Left ventricle myocardium inferior (tissue), 1 donor: ENCODE measurements at regions not wholly inside any gene's neighbourhood (a gene's known extent, or its start where the extent isn't known, plus 50 kb on each side); places are given as distances from the start of the nearest gene placed in this dataset.
"Not testable (repeated sequence)": the region's sequence is repeated elsewhere in the genome, so short reads cannot be mapped to it uniquely, and the experiment has no call there.

Experiments used
- DNase-seq: peaks from one replicate; pipeline ENCODE4 v3.0.0-alpha.2; 2020
- H3K27ac ChIP-seq: fragments of 200-600 bp; replicated peaks from 2 replicates; pipeline ENCODE4 v1.8.0; 2021
- H3K27me3 ChIP-seq: fragments of 200-600 bp; 2 replicates; pipeline ENCODE4 v1.8.0; 2021; ENCODE audit warnings: low read depth
- H3K36me3 ChIP-seq: fragments of 200-600 bp; 2 replicates; pipeline ENCODE4 v1.8.0; 2021
- H3K4me1 ChIP-seq: fragments of 200-600 bp; 2 replicates; pipeline ENCODE4 v1.8.0; 2021
- H3K4me3 ChIP-seq: fragments of 200-600 bp; 2 replicates; pipeline ENCODE4 v1.8.0; 2021; ENCODE audit warnings: mild to moderate bottlenecking, moderate library complexity
- H3K9me3 ChIP-seq: fragments of 200-600 bp; replicated peaks from 2 replicates; pipeline ENCODE4 v1.8.0; 2021
- CTCF ChIP-seq: fragments of 200-600 bp; IDR thresholded peaks from 2 replicates; pipeline ENCODE4 v1.8.0; 2021; ENCODE audit warnings: antibody characterized with exemption, mild to moderate bottlenecking, borderline replicate concordance
- intact Hi-C: fragments of 100-400 bp; cut with micrococcal nuclease; formaldehyde crosslinking; loops from one replicate; pipeline ENCODE4 v1.11.0; 2022
- donor health status: DM: no; HTN: yes; CAD: no; lungs with severe emphysema.

DNA sequence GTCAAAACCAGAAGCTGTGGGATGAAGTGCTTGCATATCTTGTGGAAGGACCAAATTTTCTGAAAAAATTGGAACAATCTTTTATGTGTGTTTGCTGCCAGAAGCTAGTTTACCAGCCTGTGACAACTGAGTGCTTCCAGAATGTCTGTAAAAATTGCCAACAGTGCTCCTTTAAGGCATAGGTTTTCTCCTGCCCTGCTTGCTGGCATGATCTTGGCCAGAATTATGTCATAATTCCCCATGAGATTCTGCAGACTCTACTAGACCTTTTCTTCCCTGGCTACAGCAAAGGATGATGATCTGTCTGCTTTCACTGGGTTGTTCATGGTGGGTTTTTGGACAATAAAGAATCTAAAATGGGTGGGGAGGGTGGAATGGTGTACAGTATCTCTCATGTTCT, 196.3 kb upstream of the ZCCHC13 start:
- no peak for TF ChIP-seq CTCF
- Histone ChIP-seq H3K4me3 (no peak overlapping the region), H3K4me1 (no peaks in the 10 kb centered on the region), H3K9me3 (peaks cover 13% of the 10 kb centered on the region), H3K27ac (no peak overlapping the region), H3K36me3 (peaks cover 16% of the 10 kb centered on the region), H3K27me3 (no peaks in the 10 kb centered on the region)
- intact Hi-C loops = no loop called here
- no peak for DNase-seq

GRCh38 chrX:74104356-74105015, 199.5 kb upstream of the ZCCHC13 start:
- Histone ChIP-seq H3K4me3 (no peak overlapping the region), H3K36me3 (peaks cover 16% of the 10 kb centered on the region), H3K4me1 (no peaks in the 10 kb centered on the region), H3K27me3 (no peaks in the 10 kb centered on the region), H3K27ac (no peak overlapping the region), H3K9me3 (no peaks in the 10 kb centered on the region)
- no peak for TF ChIP-seq CTCF
- DNase-seq = no peak
- intact Hi-C loops = no loop called here

DNA sequence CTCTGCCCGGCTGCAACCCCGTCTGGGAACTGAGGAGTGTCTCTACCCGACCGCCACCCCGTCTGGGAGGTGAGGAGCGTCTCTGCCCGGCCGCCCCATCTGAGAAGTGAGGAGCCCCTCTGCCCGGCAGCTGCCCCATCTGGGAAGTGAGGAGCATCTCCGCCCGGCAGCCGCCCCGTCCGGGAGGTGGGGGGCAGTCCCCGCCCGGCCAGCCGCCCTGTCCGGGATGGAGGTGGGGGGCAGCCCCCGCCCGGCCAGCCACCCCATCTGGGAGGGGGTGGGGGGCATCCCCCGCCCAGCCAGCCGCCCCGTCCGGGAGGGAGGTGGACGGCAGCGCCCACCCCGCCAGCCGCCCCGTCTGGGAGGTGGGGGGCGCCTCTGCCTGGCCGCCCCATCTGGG, 205.6 kb upstream of the ZCCHC13 start:
- H3K36me3 ChIP-seq, DNase-seq, H3K4me1 ChIP-seq, intact Hi-C loops, H3K4me3 ChIP-seq, H3K27ac ChIP-seq, H3K27me3 ChIP-seq, H3K9me3 ChIP-seq: not testable (repeated sequence)

DNA sequence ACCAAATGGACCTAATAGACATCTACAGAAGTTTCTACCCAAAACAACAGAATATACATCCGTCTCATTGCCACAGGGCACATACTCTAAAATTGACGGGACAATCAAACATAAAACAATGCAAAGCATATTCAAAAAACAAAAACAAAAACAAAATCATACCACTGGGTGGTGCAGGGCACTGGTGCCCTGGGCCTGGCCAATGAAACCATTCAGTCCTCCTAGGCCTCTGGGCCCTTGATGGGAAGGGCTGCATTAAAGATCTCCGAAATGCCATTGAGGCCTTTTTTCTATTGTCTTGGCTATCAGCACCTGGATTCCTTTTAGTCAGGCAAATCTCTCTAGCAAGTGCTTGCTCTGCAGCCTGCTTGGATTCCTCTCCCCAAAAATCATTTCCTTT, 213.9 kb upstream of the ZCCHC13 start:
- H3K36me3 ChIP-seq = peaks cover 6% of the 10 kb centered on the region
- peaks cover 7% of the 10 kb centered on the region for H3K9me3 ChIP-seq
- no peaks in the 10 kb centered on the region for H3K27me3 ChIP-seq
- intact Hi-C loops = no loop called here
- H3K4me3 ChIP-seq = no peak overlapping the region
- TF ChIP-seq CTCF = no peak
- H3K27ac ChIP-seq = no peak overlapping the region
- no peaks in the 10 kb centered on the region for H3K4me1 ChIP-seq
- DNase-seq = no peak

DNA sequence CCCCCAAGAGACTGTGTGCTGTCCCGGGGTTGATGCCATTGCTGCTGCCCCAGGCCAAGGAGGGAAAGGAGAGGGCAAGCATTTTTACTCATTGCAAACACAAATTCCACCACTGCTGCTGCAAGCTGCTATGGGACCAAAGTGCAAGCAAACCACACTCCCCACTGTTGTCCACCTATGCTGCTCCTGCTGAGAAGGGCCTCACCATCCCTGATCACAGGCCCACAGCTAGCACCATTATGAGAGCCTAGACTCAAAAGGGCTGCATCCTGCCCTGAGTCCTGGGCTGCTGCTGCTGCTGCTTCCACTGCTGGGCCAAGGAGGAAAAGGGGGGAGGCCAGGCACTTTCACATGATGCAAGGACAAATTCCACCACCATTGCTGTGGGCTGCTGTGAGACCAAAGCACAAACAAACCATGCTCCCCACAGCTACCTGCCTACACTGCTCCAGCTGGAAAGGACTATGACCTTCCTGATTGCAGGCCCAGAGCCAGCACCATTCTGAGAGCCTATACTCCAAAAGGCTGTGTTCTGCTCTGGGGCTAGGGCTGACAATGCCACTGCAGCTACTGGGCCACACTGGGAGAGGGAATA, 218.2 kb upstream of the ZCCHC13 start:
- Histone ChIP-seq H3K4me1 (no peaks in the 10 kb centered on the region), H3K27me3 (no peaks in the 10 kb centered on the region), H3K27ac (no peak overlapping the region), H3K4me3 (no peak overlapping the region), H3K9me3 (peaks cover 8% of the 10 kb centered on the region), H3K36me3 (peaks cover 10% of the 10 kb centered on the region)
- intact Hi-C loops = no loop called here
- no peak for TF ChIP-seq CTCF
- DNase-seq = no peak

DNA sequence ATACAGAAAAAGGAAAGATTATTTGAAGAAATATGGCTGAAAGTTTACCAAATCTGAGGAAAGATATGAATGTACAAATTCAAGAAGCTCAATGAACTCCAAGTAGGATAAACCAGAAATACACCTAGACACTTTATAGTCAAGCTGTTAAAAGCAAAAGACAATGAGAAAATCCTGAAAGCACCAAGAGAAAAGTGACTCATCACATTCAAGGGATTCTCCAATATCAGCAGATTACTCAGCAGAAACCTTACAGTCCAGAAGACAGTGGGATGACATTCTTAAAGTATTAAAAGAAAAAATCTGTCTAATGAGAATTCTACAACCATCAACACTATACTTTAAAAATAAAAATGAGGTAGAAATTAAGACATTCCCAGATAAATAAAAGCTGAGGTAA, 223.8 kb upstream of the ZCCHC13 start:
- Histone ChIP-seq H3K27ac (no peak overlapping the region), H3K4me3 (no peak overlapping the region), H3K27me3 (no peaks in the 10 kb centered on the region), H3K36me3 (peaks cover 9% of the 10 kb centered on the region), H3K9me3 (peaks cover 13% of the 10 kb centered on the region), H3K4me1 (no peaks in the 10 kb centered on the region)
- no peak for DNase-seq
- intact Hi-C loops = no loop called here
- no peak for TF ChIP-seq CTCF
